ENCODE measurements at regions not wholly inside any gene's neighbourhood (a gene's known extent, or its start where the extent isn't known, plus 50 kb on each side); places are given as distances from the start of the nearest gene placed in this dataset.

DNA sequence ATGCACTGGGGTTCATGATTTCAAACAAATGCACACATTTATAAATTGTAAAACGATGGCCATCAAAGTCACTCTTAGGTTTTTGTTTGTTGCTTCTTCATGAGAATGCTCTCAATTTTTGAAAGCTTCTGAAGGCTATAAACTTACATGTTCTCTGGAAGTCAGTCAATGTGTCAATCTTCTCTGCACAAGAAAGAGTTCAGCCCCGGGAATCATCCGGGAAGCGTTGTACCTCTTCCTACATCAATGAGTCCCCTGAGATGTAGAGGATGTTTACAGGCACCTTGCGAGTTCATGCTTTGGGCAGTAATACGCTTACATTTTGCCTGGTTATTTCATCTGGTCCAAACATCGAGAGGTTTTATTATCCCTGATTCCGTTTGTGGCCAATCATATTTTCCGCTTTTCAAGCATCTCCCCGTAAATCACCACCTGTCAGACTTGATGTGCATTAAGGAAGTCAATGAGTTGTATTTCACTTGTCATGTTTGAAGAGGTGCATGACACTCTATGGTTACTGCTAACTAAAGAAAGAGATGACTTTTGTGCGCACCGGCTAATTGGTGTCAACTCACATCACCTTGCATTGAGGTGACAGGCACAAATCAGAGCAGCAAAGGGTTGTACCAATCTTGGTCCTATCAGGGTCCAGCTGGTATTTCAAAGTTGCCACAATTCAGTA lies 750.7 kb downstream of the SORCS3 start (continued):
- TF ChIP-seq, protein P1, sequence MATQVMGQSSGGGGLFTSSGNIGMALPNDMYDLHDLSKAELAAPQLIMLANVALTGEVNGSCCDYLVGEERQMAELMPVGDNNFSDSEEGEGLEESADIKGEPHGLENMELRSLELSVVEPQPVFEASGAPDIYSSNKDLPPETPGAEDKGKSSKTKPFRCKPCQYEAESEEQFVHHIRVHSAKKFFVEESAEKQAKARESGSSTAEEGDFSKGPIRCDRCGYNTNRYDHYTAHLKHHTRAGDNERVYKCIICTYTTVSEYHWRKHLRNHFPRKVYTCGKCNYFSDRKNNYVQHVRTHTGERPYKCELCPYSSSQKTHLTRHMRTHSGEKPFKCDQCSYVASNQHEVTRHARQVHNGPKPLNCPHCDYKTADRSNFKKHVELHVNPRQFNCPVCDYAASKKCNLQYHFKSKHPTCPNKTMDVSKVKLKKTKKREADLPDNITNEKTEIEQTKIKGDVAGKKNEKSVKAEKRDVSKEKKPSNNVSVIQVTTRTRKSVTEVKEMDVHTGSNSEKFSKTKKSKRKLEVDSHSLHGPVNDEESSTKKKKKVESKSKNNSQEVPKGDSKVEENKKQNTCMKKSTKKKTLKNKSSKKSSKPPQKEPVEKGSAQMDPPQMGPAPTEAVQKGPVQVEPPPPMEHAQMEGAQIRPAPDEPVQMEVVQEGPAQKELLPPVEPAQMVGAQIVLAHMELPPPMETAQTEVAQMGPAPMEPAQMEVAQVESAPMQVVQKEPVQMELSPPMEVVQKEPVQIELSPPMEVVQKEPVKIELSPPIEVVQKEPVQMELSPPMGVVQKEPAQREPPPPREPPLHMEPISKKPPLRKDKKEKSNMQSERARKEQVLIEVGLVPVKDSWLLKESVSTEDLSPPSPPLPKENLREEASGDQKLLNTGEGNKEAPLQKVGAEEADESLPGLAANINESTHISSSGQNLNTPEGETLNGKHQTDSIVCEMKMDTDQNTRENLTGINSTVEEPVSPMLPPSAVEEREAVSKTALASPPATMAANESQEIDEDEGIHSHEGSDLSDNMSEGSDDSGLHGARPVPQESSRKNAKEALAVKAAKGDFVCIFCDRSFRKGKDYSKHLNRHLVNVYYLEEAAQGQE (IDR thresholded peaks at IDR 0.05; ENCODE audit: unreplicated experiment), result no peak
- TF ChIP-seq NANOG (IDR thresholded peaks at IDR 0.05; ENCODE audit: borderline replicate concordance), result no peak
- TF ChIP-seq ZNF331 (CRISPR knock-in tag; IDR thresholded peaks at IDR 0.05; ENCODE audit: low read depth), result no peak

DNA sequence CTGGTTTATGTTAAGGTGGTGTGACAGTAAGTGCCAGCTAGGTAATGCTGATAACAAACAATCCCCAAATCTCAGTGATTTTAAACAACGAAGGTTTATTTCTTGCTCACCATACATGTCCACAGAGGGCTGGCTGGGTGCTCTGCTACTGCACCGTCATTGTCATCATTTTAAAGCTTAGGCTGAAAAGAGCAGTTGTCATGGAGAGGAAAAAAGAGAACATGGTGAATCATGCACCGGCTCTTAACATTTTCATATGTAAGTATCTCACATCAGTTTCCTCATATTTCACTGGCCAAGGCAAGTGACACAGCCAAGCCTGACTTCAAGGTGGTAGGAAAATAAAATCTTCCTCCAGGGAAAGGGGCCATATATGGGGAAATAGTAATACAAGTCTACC lies 746.9 kb downstream of the SORCS3 start:
- no peak for ATAC-seq
- Histone ChIP-seq H3K4me1 (ENCODE audit: insufficient read depth) (0 out of 2 replicates have a peak, but pooled peaks cover 6% of the 10 kb centered on the region), H3K27me3 (ENCODE audit: insufficient read depth) (no peaks in the 10 kb centered on the region), H3K9me2 (ENCODE audit: insufficient read depth) (no peaks in the 10 kb centered on the region), H3K27ac (ENCODE audit: low read depth) (no peak overlapping the region), H3K4me2 (no peak overlapping the region), H4K20me1 (replicated peaks; ENCODE audit: insufficient read depth) (no peaks in the 10 kb centered on the region), H3K79me2 (replicated peaks; ENCODE audit: insufficient read depth) (no peaks in the 10 kb centered on the region), H3K4me3 (no peak overlapping the region), H3K36me3 (ENCODE audit: insufficient read depth) (no peaks in the 10 kb centered on the region), H2AFZ (no peak overlapping the region), H3F3A (replicated peaks; ENCODE audit: low read depth) (no peaks in the 10 kb centered on the region)
- no peak for DNase-seq (ENCODE audit: low spot score)
- no peaks in the 10 kb centered on the region for H3K36me3 Mint-ChIP-seq (ENCODE audit: low read depth)
- H3K27ac Mint-ChIP-seq, result no peak overlapping the region
- H3K4me3 Mint-ChIP-seq, result no peak overlapping the region
- peaks cover 3% of the 10 kb centered on the region; the same call in 1 of the 3 replicates for H3K9me3 Mint-ChIP-seq
- no peaks in the 10 kb centered on the region for H3K27me3 Mint-ChIP-seq (ENCODE audit: insufficient read depth, low read depth, poor library complexity)
- H3K4me1 Mint-ChIP-seq, result peaks cover 3% of the 10 kb centered on the region; the same call in 2 of the 3 replicates
- TF ChIP-seq ZNF331 (CRISPR knock-in tag; IDR thresholded peaks at IDR 0.05; ENCODE audit: low read depth) (no peak), STAT1 (IDR thresholded peaks at IDR 0.05; ENCODE audit: unreplicated experiment) (no peak)

DNA sequence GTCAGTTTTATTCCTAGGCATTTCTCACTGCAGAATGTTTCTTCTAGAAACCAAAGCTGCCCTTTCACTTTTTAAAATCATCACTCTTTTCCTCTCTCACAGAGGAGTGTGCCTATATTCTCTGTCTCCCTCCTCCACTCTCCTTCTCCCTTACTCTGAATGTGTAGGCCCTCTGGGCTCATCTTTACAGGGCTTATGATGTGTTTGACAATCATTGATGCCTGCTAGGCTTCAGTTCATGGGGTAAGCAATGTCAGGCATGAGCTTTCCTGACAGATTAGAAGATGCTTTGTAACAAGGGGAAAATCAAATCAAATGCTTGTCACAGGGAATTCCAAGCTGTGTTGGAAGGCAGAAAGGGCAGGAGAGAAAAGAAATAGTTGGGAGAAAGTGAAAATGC lies 742.9 kb downstream of the SORCS3 start:
- 0 out of 2 replicates have a peak overlapping the region, but pooled peaks have one; percentile 0 for H2AFZ ChIP-seq
- H3K4me3 Mint-ChIP-seq, result no peak overlapping the region
- TF ChIP-seq, protein P1 (IDR thresholded peaks at IDR 0.05; ENCODE audit: unreplicated experiment), result no peak
- TF ChIP-seq STAT1 (IDR thresholded peaks at IDR 0.05; ENCODE audit: unreplicated experiment), result no peak
- TF ChIP-seq JUNB (IDR thresholded peaks at IDR 0.05; ENCODE audit: unreplicated experiment), result no peak
- no peak for TF ChIP-seq EZH2phosphoT487 (IDR thresholded peaks at IDR 0.05; ENCODE audit: unreplicated experiment)
- no peak for TF ChIP-seq ZNF114 (CRISPR knock-in tag; IDR thresholded peaks at IDR 0.05)
- TF ChIP-seq, protein P2, sequence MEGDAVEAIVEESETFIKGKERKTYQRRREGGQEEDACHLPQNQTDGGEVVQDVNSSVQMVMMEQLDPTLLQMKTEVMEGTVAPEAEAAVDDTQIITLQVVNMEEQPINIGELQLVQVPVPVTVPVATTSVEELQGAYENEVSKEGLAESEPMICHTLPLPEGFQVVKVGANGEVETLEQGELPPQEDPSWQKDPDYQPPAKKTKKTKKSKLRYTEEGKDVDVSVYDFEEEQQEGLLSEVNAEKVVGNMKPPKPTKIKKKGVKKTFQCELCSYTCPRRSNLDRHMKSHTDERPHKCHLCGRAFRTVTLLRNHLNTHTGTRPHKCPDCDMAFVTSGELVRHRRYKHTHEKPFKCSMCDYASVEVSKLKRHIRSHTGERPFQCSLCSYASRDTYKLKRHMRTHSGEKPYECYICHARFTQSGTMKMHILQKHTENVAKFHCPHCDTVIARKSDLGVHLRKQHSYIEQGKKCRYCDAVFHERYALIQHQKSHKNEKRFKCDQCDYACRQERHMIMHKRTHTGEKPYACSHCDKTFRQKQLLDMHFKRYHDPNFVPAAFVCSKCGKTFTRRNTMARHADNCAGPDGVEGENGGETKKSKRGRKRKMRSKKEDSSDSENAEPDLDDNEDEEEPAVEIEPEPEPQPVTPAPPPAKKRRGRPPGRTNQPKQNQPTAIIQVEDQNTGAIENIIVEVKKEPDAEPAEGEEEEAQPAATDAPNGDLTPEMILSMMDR (conservative IDR thresholded peaks at IDR 0.05; ENCODE audit: low read depth in 2 of 2), result no peak

More for the DNA sequence above, 742.9 kb downstream of the SORCS3 start:
- Mint-ChIP-seq H3K27me3 (ENCODE audit: insufficient read depth, low read depth, poor library complexity) (no peaks in the 10 kb centered on the region), H3K27ac (no peak overlapping the region), H3K36me3 (ENCODE audit: low read depth) (no peaks in the 10 kb centered on the region), H3K9me3 (peaks cover 3% of the 10 kb centered on the region; the same call in 1 of the 3 replicates), H3K4me1 (peaks cover 3% of the 10 kb centered on the region; the same call in 2 of the 3 replicates)
- no peak overlapping the region for H3K4me2 ChIP-seq
- H3K9me2 ChIP-seq (ENCODE audit: insufficient read depth), result no peaks in the 10 kb centered on the region
- H3K79me2 ChIP-seq (replicated peaks; ENCODE audit: insufficient read depth), result no peaks in the 10 kb centered on the region
- H3K36me3 ChIP-seq (ENCODE audit: insufficient read depth), result no peaks in the 10 kb centered on the region
- H3K27ac ChIP-seq (ENCODE audit: low read depth), result no peak overlapping the region
- H3K4me3 ChIP-seq, result no peak overlapping the region
- no peaks in the 10 kb centered on the region for H3K27me3 ChIP-seq (ENCODE audit: insufficient read depth)
- H4K20me1 ChIP-seq (replicated peaks; ENCODE audit: insufficient read depth), result no peaks in the 10 kb centered on the region
- ATAC-seq (no peak), DNase-seq (ENCODE audit: low spot score) (no peak)
- no peaks in the 10 kb centered on the region for H3F3A ChIP-seq (replicated peaks; ENCODE audit: low read depth)
- 0 out of 2 replicates have a peak, but pooled peaks cover 6% of the 10 kb centered on the region for H3K4me1 ChIP-seq (ENCODE audit: insufficient read depth)

Measured in GM23338 (cell line).